ENCODE measurements at regions not wholly inside any gene's neighbourhood (a gene's known extent, or its start where the extent isn't known, plus 50 kb on each side); places are given as distances from the start of the nearest gene placed in this dataset.
"Not testable (repeated sequence)": the region's sequence is repeated elsewhere in the genome, so short reads cannot be mapped to it uniquely, and the experiment has no call there.

- TF ChIP-seq POLR2A, CTCF (IDR thresholded peaks at IDR 0.05): not testable (repeated sequence)
Observed at GRCh38 chr17:33723736-33724135, 430.6 kb upstream of the ASIC2 start.

Data from Peyer's patch (tissue), 4 donors.